Glutamatergic neuron (in vitro differentiated cells): ENCODE measurements at regions not wholly inside any gene's neighbourhood (a gene's known extent, or its start where the extent isn't known, plus 50 kb on each side); places are given as distances from the start of the nearest gene placed in this dataset.

ENCODE experiments used
- DNase-seq: peaks from one replicate; pipeline ENCODE4 v3.0.0; 2022
- H3K27ac Mint-ChIP-seq: one replicate; pipeline ENCODE4 v1.8.0; 2020; ENCODE audit warnings: mild to moderate bottlenecking, mixed read lengths, inconsistent platforms; ENCODE audit not compliant: unreplicated experiment
- H3K27me3 Mint-ChIP-seq: one replicate; pipeline ENCODE4 v1.8.0; 2020; ENCODE audit warnings: mild to moderate bottlenecking, moderate library complexity, mixed read lengths, inconsistent platforms; ENCODE audit not compliant: unreplicated experiment
- H3K36me3 Mint-ChIP-seq: one replicate; pipeline ENCODE4 v1.8.0; 2020; ENCODE audit warnings: mild to moderate bottlenecking, mixed read lengths, inconsistent platforms; ENCODE audit not compliant: unreplicated experiment
- H3K4me1 Mint-ChIP-seq: one replicate; pipeline ENCODE4 v1.8.0; 2020; ENCODE audit warnings: mild to moderate bottlenecking, low read depth, mixed read lengths, inconsistent platforms; ENCODE audit not compliant: unreplicated experiment
- H3K4me3 Mint-ChIP-seq: one replicate; pipeline ENCODE4 v1.8.0; 2020; ENCODE audit warnings: mild to moderate bottlenecking, mixed read lengths, inconsistent platforms; ENCODE audit not compliant: unreplicated experiment
- H3K9me3 Mint-ChIP-seq: one replicate; pipeline ENCODE4 v1.8.0; 2020; ENCODE audit warnings: mild to moderate bottlenecking, moderate library complexity, mixed read lengths, inconsistent platforms; ENCODE audit not compliant: unreplicated experiment
- CTCF ChIP-seq: fragments of 200-600 bp; sonication (generic); IDR thresholded peaks from one replicate; pipeline ENCODE4 v1.5.0; 2021; ENCODE audit not compliant: partially characterized antibody, unreplicated experiment

GRCh38 chr12:115864396-115864795 lies 413.1 kb downstream of the MED13L start:
- Mint-ChIP-seq H3K27ac (no peak overlapping the region), H3K9me3 (no peaks in the 10 kb centered on the region), H3K4me1 (no peaks in the 10 kb centered on the region), H3K27me3 (no peaks in the 10 kb centered on the region), H3K36me3 (no peaks in the 10 kb centered on the region), H3K4me3 (no peak overlapping the region)
- no peak for DNase-seq
- no peak for TF ChIP-seq CTCF

- Mint-ChIP-seq H3K27me3 (no peaks in the 10 kb centered on the region), H3K27ac (no peak overlapping the region), H3K4me1 (no peaks in the 10 kb centered on the region), H3K36me3 (no peaks in the 10 kb centered on the region), H3K4me3 (no peak overlapping the region), H3K9me3 (no peaks in the 10 kb centered on the region)
- no peak for TF ChIP-seq CTCF
- DNase-seq, result no peak
Measured at GRCh38 chr12:115860619-115861018, 416.9 kb downstream of the MED13L start.

GRCh38 chr12:115859231-115859630 lies 418.3 kb downstream of the MED13L start:
- Mint-ChIP-seq H3K9me3 (no peaks in the 10 kb centered on the region), H3K27me3 (no peaks in the 10 kb centered on the region), H3K4me1 (no peaks in the 10 kb centered on the region), H3K4me3 (no peak overlapping the region), H3K36me3 (no peaks in the 10 kb centered on the region), H3K27ac (no peak overlapping the region)
- TF ChIP-seq CTCF, result no peak
- DNase-seq, result no peak

GRCh38 chr12:115857923-115858322 lies 419.6 kb downstream of the MED13L start:
- Mint-ChIP-seq H3K4me3 (no peak overlapping the region), H3K9me3 (peaks cover 2% of the 10 kb centered on the region), H3K27ac (no peak overlapping the region), H3K27me3 (no peaks in the 10 kb centered on the region), H3K36me3 (no peaks in the 10 kb centered on the region), H3K4me1 (no peaks in the 10 kb centered on the region)
- DNase-seq, result no peak
- TF ChIP-seq CTCF, result no peak

- no peaks in the 10 kb centered on the region for H3K4me1 Mint-ChIP-seq
- TF ChIP-seq CTCF, result no peak
- DNase-seq, result no peak
- no peak overlapping the region for H3K27ac Mint-ChIP-seq
- H3K27me3 Mint-ChIP-seq, result no peaks in the 10 kb centered on the region
- no peaks in the 10 kb centered on the region for H3K36me3 Mint-ChIP-seq
- peaks cover 2% of the 10 kb centered on the region for H3K9me3 Mint-ChIP-seq
- no peak overlapping the region for H3K4me3 Mint-ChIP-seq
Measured at GRCh38 chr12:115857160-115857920, 420.2 kb downstream of the MED13L start.
